H1 (cell line): ENCODE measurements at regions not wholly inside any gene's neighbourhood (a gene's known extent, or its start where the extent isn't known, plus 50 kb on each side); places are given as distances from the start of the nearest gene placed in this dataset.

Experiments used
- CTCF ChIA-PET: fragments of 300-600 bp; sonication (Branson Sonifier 250); formaldehyde crosslinking; loops from one replicate; lab custom pipeline; 2021; ENCODE audit not compliant: partially characterized antibody; lab: Charles Lee
- POLR2A ChIA-PET: fragments of 300-600 bp; sonication (Branson Sonifier 250); formaldehyde crosslinking; loops from one replicate; lab custom pipeline; 2021; ENCODE audit warnings: inconsistent platforms; ENCODE audit not compliant: partially characterized antibody; lab: Charles Lee
- DNase-seq, 2 experiments: peaks; one replicate each; pipeline versions ENCODE4 v3.0.0 to v3.0.0-alpha.2; 2010 to 2022; ENCODE audit warnings: low spot score in 2 of 2, low read depth in 1 of 2, mixed read lengths in 1 of 2
- FAIRE-seq: peaks from 2 replicates; lab custom pipeline; 2011; peaks lifted over from hg19 to GRCh38; lab: Jason Lieb, UNC
- H2AFZ ChIP-seq: 2 replicates; pipeline ENCODE4 v1.8.1; 2012; ENCODE audit warnings: low read length, inconsistent platforms
- H2AK5ac ChIP-seq: 2 replicates; pipeline ENCODE4 v1.6.1; 2013; ENCODE audit warnings: low read depth, low read length
- H2BK120ac ChIP-seq: replicated peaks from 2 replicates; pipeline ENCODE3; 2013; ENCODE audit warnings: low read depth, low read length, inconsistent platforms
- H2BK12ac ChIP-seq: 2 replicates; pipeline ENCODE4 v1.6.1; 2013; ENCODE audit warnings: low read depth, low read length
- H2BK15ac ChIP-seq: 2 replicates; pipeline ENCODE4 v1.6.1; 2013; ENCODE audit warnings: low read length
- H2BK20ac ChIP-seq: 2 replicates; pipeline ENCODE4 v1.6.1; 2013; ENCODE audit warnings: low read length
- H2BK5ac ChIP-seq: 2 replicates; pipeline ENCODE4 v1.6.1; 2013; ENCODE audit warnings: low read depth, low read length
- H3K14ac ChIP-seq: 2 replicates; pipeline ENCODE4 v1.6.1; 2013; ENCODE audit warnings: inconsistent platforms; ENCODE audit not compliant: insufficient read length
- H3K18ac ChIP-seq: 2 replicates; pipeline ENCODE4 v1.6.1; 2013; ENCODE audit warnings: low read length; ENCODE audit errors: extremely low read depth
- H3K23ac ChIP-seq: 2 replicates; pipeline ENCODE4 v1.6.1; 2013; ENCODE audit warnings: inconsistent platforms; ENCODE audit not compliant: insufficient read length
- H3K23me2 ChIP-seq: 2 replicates; pipeline ENCODE4 v1.6.1; 2013; ENCODE audit warnings: low read depth, low read length
- H3K27ac ChIP-seq: 2 replicates; pipeline ENCODE4 v1.6.1; 2011; ENCODE audit warnings: low read depth, low read length, inconsistent platforms
- H3K27me3 ChIP-seq, 4 experiments: replicated peaks in 1 of 4; 1 replicate in 1 of 4; 2 replicates in 3 of 4; pipeline versions ENCODE4 v1.6.1 to v1.8.1; 2011 to 2013; ENCODE audit warnings: low read length in 3 of 4, mild to moderate bottlenecking in 3 of 4, inconsistent platforms in 2 of 4, mixed read lengths in 2 of 4, moderate library complexity in 1 of 4; ENCODE audit not compliant: control insufficient read depth in 3 of 4, insufficient read depth in 3 of 4; ENCODE audit errors: extremely low read depth in 1 of 4
- H3K36me3 ChIP-seq, 4 experiments: 2 replicates each; pipeline versions ENCODE4 v1.6.1 to v1.8.1; 2011 to 2013; ENCODE audit warnings: mild to moderate bottlenecking in 4 of 4, low read length in 3 of 4, moderate library complexity in 2 of 4, control low read depth in 1 of 4, inconsistent platforms in 1 of 4; ENCODE audit not compliant: insufficient read depth in 4 of 4, control insufficient read depth in 2 of 4
- H3K4ac ChIP-seq: replicated peaks from 2 replicates; pipeline ENCODE3; 2013; ENCODE audit warnings: low read length, low read depth, mixed read lengths, inconsistent platforms; ENCODE audit not compliant: insufficient read length
- H3K4me1 ChIP-seq, 4 experiments: replicated peaks in 1 of 4; 1 replicate in 1 of 4; 2 replicates in 3 of 4; pipeline versions ENCODE4 v1.6.1 to v1.8.1; 2011 to 2013; ENCODE audit warnings: low read length in 3 of 4, inconsistent platforms in 2 of 4, mixed read lengths in 1 of 4; ENCODE audit not compliant: insufficient read depth in 4 of 4, control insufficient read depth in 3 of 4
- H3K4me2 ChIP-seq, 2 experiments: 2 replicates each; pipeline versions ENCODE4 v1.6.1 to v1.8.1; 2011 to 2013; ENCODE audit warnings: low read depth in 2 of 2, low read length in 2 of 2, control low read depth in 1 of 2, inconsistent platforms in 1 of 2, mild to moderate bottlenecking in 1 of 2; ENCODE audit not compliant: insufficient read depth in 1 of 2
- H3K4me3 ChIP-seq, 4 experiments: fragments of 200-600, 300-600 bp in 1 of 4; sonication (generic), shearing (Covaris generic), sonication (Bioruptor Twin) in 1 of 4; 2 replicates each; pipeline versions ENCODE4 v1.5.1 to v1.8.1; 2011 to 2016; ENCODE audit warnings: low read length in 4 of 4, low read depth in 3 of 4, control low read depth in 2 of 4, inconsistent platforms in 2 of 4, mild to moderate bottlenecking in 2 of 4, mixed read lengths in 1 of 4, moderate library complexity in 1 of 4; ENCODE audit not compliant: insufficient read depth in 2 of 4; ENCODE audit errors: extremely low read depth in 1 of 4
- H3K56ac ChIP-seq: replicated peaks from 2 replicates; pipeline ENCODE3; 2013; ENCODE audit warnings: low read depth, mild to moderate bottlenecking, mixed read lengths, low read length, inconsistent platforms; ENCODE audit not compliant: insufficient read length
- H3K79me1 ChIP-seq: 2 replicates; pipeline ENCODE4 v1.6.1; 2013; ENCODE audit warnings: low read depth, low read length, control low read depth
- H3K79me2 ChIP-seq, 2 experiments: 2 replicates each; pipeline versions ENCODE4 v1.6.1 to v1.8.1; 2012 to 2013; ENCODE audit warnings: low read length in 2 of 2, mild to moderate bottlenecking in 2 of 2, inconsistent platforms in 1 of 2; ENCODE audit not compliant: insufficient read depth in 2 of 2, control insufficient read depth in 1 of 2
- H3K9ac ChIP-seq, 4 experiments: replicated peaks in 1 of 4; 1 replicate in 1 of 4; 2 replicates in 3 of 4; pipeline versions ENCODE4 v1.6.1 to v1.8.1; 2011 to 2013; ENCODE audit warnings: low read depth in 3 of 4, low read length in 3 of 4, control low read depth in 2 of 4, mild to moderate bottlenecking in 2 of 4, moderate library complexity in 2 of 4, inconsistent platforms in 1 of 4; ENCODE audit errors: extremely low read depth in 1 of 4
- H3K9me3 ChIP-seq, 2 experiments: 2 replicates each; pipeline versions ENCODE4 v1.6.1 to v1.8.1; 2012 to 2013; ENCODE audit warnings: mild to moderate bottlenecking in 2 of 2, moderate library complexity in 2 of 2, control low read depth in 1 of 2, inconsistent platforms in 1 of 2, low read depth in 1 of 2, low read length in 1 of 2, mixed read lengths in 1 of 2; ENCODE audit not compliant: insufficient read depth in 2 of 2
- H4K20me1 ChIP-seq, 2 experiments: replicated peaks in 1 of 2; 2 replicates each; pipeline versions ENCODE3 to v1.8.1; 2011 to 2013; ENCODE audit warnings: inconsistent platforms in 2 of 2, low read length in 2 of 2, mild to moderate bottlenecking in 1 of 2; ENCODE audit not compliant: insufficient read depth in 2 of 2, control insufficient read depth in 1 of 2
- H4K5ac ChIP-seq: 2 replicates; pipeline ENCODE4 v1.6.1; 2013; ENCODE audit warnings: low read length, low read depth, mixed read lengths, inconsistent platforms; ENCODE audit not compliant: insufficient read length
- H4K8ac ChIP-seq: 2 replicates; pipeline ENCODE4 v1.8.0; 2013; ENCODE audit warnings: mild to moderate bottlenecking, moderate library complexity, low read length, inconsistent platforms; ENCODE audit not compliant: insufficient read depth; ENCODE audit errors: extremely low read depth
- H4K91ac ChIP-seq: replicated peaks from 2 replicates; pipeline ENCODE3; 2013; ENCODE audit warnings: low read length, mixed read lengths, inconsistent platforms; ENCODE audit not compliant: insufficient read length
- BCL11A ChIP-seq, 2 experiments: IDR thresholded peaks; one replicate each; pipeline ENCODE4 v1.6.1; 2011; ENCODE audit warnings: low read depth in 2 of 2, low read length in 2 of 2, mild to moderate bottlenecking in 2 of 2
- CBX8 ChIP-seq: fragments of 300-800, 300-1000 bp; sonication (generic); IDR thresholded peaks from 2 replicates; pipeline ENCODE4 v1.7.1; 2016; ENCODE audit warnings: low read depth, low read length, borderline replicate concordance
- CHD2 ChIP-seq: IDR thresholded peaks from 2 replicates; pipeline ENCODE4 v1.6.1; 2012; ENCODE audit warnings: low read length, improper control_type of control experiment
- CTCF ChIP-seq, 3 experiments: IDR thresholded peaks; 1 replicate in 2 of 3; 2 replicates in 1 of 3; pipeline versions ENCODE4 v1.5.1 to v1.6.1; 2011; ENCODE audit warnings: low read length in 3 of 3, mild to moderate bottlenecking in 3 of 3, inconsistent platforms in 2 of 3, low read depth in 1 of 3, moderate library complexity in 1 of 3; ENCODE audit not compliant: insufficient read depth in 1 of 3; ENCODE audit errors: control extremely low read depth in 1 of 3
- EZH2 ChIP-seq: fragments of 200-600 bp; sonication (generic); IDR thresholded peaks from 2 replicates; pipeline ENCODE4 v1.7.1; 2012; ENCODE audit warnings: low read depth, mild to moderate bottlenecking, moderate library complexity, low read length, inconsistent platforms; ENCODE audit not compliant: severe bottlenecking
- GABPA ChIP-seq: IDR thresholded peaks from 2 replicates; pipeline ENCODE4 v1.6.1; 2011; ENCODE audit warnings: mild to moderate bottlenecking, low read length, moderate library complexity, borderline replicate concordance; ENCODE audit not compliant: insufficient read depth
- POLR2AphosphoS5 ChIP-seq: IDR thresholded peaks from 2 replicates; pipeline ENCODE4 v1.6.1; 2011; ENCODE audit warnings: low read depth, low read length
- POU5F1 ChIP-seq: IDR thresholded peaks from 2 replicates; pipeline ENCODE4 v1.6.1; 2011; ENCODE audit warnings: low read depth, mild to moderate bottlenecking, low read length, moderate library complexity
- RBBP5 ChIP-seq: IDR thresholded peaks from 2 replicates; pipeline ENCODE4 v1.7.1; 2012; ENCODE audit warnings: low read depth, mild to moderate bottlenecking, inconsistent platforms, low read length, moderate library complexity, borderline replicate concordance
- SP4 ChIP-seq: IDR thresholded peaks from 2 replicates; pipeline ENCODE4 v1.6.1; 2012; ENCODE audit warnings: low read length, inconsistent platforms
- YY1 ChIP-seq: IDR thresholded peaks from 2 replicates; pipeline ENCODE4 v1.6.1; 2011; ENCODE audit warnings: low read depth, mild to moderate bottlenecking, low read length
- WGBS, 2 experiments: shearing (Covaris generic) in 1 of 2; methylation state at CpG; one replicate each; pipeline versions ENCODE4 v1.1.6 to v1.1.7; 2013 to 2015; ENCODE audit warnings: low lambda C conversion rate in 2 of 2, mixed read lengths in 2 of 2, inconsistent platforms in 1 of 2, low coverage in 1 of 2, missing lambda C conversion rate in 1 of 2; ENCODE audit not compliant: insufficient replicate concordance in 2 of 2, insufficient coverage in 1 of 2, insufficient read length in 1 of 2; ENCODE audit errors: extremely low coverage in 1 of 2, missing lambda C conversion rate in 1 of 2; 5-methylcytosine and 5-hydroxymethylcytosine counted together
- TF ChIP-seq, protein P1 (sequence below): IDR thresholded peaks from 2 replicates; pipeline ENCODE4 v1.6.1; 2011; ENCODE audit warnings: low read depth, mild to moderate bottlenecking, low read length; ENCODE audit not compliant: insufficient read depth

DNA sequence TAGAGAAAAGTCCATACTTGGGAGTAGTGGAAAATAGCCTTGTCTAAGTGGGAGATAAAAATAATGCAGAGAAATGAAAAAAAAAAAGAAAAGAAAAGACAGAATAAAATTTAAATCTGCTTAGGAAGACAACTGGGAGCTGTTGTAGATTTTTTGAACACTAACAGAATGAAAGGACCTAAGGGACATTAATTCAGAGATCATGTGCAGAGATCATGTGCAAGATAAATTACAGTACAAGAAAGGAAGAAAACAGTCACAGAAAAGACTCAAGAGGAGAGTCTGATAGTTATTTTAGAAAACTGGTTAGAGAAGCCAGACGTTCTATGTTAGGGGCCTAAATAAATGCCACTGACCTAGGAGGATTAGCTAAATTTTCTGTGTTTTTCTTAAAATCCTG, 1226.8 kb upstream of the NUDT12 start:
- POLR2A ChIA-PET, result no interaction called here
- Histone ChIP-seq H3K4me2 (no peak overlapping the region), H3K23ac (no peak overlapping the region), H3K4ac (no peak overlapping the region), H3K23me2 (no peaks in the 10 kb centered on the region), H3K27me3 (no peaks in the 10 kb centered on the region), H3K79me2 (no peaks in the 10 kb centered on the region), H2BK120ac (no peak overlapping the region), H4K5ac (no peak overlapping the region), H3K18ac (no peak overlapping the region), H3K9me3 (peaks cover 9 to 12% of the 10 kb centered on the region in 2 experiments), H2BK12ac (no peak overlapping the region), H3K14ac (no peak overlapping the region), H2BK15ac (no peak overlapping the region), H3K27ac (no peak overlapping the region), H4K8ac (no peak overlapping the region), H4K20me1 (no peaks in the 10 kb centered on the region), H3K9ac (no peak overlapping the region), H3K56ac (no peak overlapping the region), H2BK20ac (no peak overlapping the region), H3K79me1 (no peaks in the 10 kb centered on the region), H2AK5ac (no peak overlapping the region), H3K36me3 (no peaks in the 10 kb centered on the region; a peak in 1 of 8 replicates), H2BK5ac (no peak overlapping the region), H2AFZ (no peak overlapping the region), H3K4me1 (no peaks in the 10 kb centered on the region), H4K91ac (no peak overlapping the region), H3K4me3 (no peak overlapping the region)
- DNase-seq (no peak), FAIRE-seq (no peak)
- WGBS, 2 experiments, result 91% methylated on average over 1 of the region's 1 CpG; no CpG with 5 or more reads in 1 of the 2 experiments
- CTCF ChIA-PET, result no interaction called here
- no peak for TF ChIP-seq RBBP5
- no peak for TF ChIP-seq BCL11A (IDR thresholded peaks at IDR 0.05; ENCODE audit: low read depth in 2 of 2, low read length in 2 of 2)
- no peak for TF ChIP-seq GABPA
- no peak for TF ChIP-seq EZH2
- TF ChIP-seq CHD2, result no peak
- TF ChIP-seq YY1, result no peak
- TF ChIP-seq SP4, result no peak
- no peak for TF ChIP-seq POLR2AphosphoS5
- TF ChIP-seq POU5F1, result no peak
- no peak for TF ChIP-seq CBX8
- TF ChIP-seq, protein P1, sequence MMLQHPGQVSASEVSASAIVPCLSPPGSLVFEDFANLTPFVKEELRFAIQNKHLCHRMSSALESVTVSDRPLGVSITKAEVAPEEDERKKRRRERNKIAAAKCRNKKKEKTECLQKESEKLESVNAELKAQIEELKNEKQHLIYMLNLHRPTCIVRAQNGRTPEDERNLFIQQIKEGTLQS, result no peak
- TF ChIP-seq CTCF (IDR thresholded peaks at IDR 0.05; ENCODE audit: control extremely low read depth in 1 of 3, insufficient read depth in 1 of 3, low read depth in 1 of 3, low read length in 3 of 3), result no peak
